Mesodermal cell (in vitro differentiated cells): ENCODE measurements at regions not wholly inside any gene's neighbourhood (a gene's known extent, or its start where the extent isn't known, plus 50 kb on each side); places are given as distances from the start of the nearest gene placed in this dataset.

Experiments used
- H3K27ac ChIP-seq: 2 replicates; pipeline ENCODE4 v1.7.0; 2013; ENCODE audit warnings: mild to moderate bottlenecking, low read depth, low read length, moderate library complexity; ENCODE audit not compliant: severe bottlenecking
- H3K36me3 ChIP-seq: 2 replicates; pipeline ENCODE4 v1.7.1; 2013; ENCODE audit warnings: mild to moderate bottlenecking, low read length, moderate library complexity; ENCODE audit not compliant: control insufficient read depth, insufficient read depth
- H3K4me1 ChIP-seq: one replicate; pipeline ENCODE4 v1.7.1; 2013; ENCODE audit warnings: mild to moderate bottlenecking, low read length; ENCODE audit not compliant: insufficient read depth, control insufficient read depth, poor library complexity, severe bottlenecking
- H3K4me3 ChIP-seq: 2 replicates; pipeline ENCODE4 v1.7.0; 2013; ENCODE audit warnings: low read length, control low read depth, mild to moderate bottlenecking; ENCODE audit not compliant: insufficient read depth, poor library complexity, severe bottlenecking; ENCODE audit errors: extremely low read depth
- H3K9me3 ChIP-seq: 2 replicates; pipeline ENCODE4 v1.7.1; 2013; ENCODE audit warnings: mild to moderate bottlenecking, low read length, moderate library complexity; ENCODE audit not compliant: control insufficient read depth
- WGBS, 2 experiments: methylation state at CpG; one replicate each; pipeline ENCODE4 v1.1.5; 2013; ENCODE audit warnings: missing lambda C conversion rate in 2 of 2; ENCODE audit not compliant: insufficient coverage in 2 of 2; 5-methylcytosine and 5-hydroxymethylcytosine counted together

DNA sequence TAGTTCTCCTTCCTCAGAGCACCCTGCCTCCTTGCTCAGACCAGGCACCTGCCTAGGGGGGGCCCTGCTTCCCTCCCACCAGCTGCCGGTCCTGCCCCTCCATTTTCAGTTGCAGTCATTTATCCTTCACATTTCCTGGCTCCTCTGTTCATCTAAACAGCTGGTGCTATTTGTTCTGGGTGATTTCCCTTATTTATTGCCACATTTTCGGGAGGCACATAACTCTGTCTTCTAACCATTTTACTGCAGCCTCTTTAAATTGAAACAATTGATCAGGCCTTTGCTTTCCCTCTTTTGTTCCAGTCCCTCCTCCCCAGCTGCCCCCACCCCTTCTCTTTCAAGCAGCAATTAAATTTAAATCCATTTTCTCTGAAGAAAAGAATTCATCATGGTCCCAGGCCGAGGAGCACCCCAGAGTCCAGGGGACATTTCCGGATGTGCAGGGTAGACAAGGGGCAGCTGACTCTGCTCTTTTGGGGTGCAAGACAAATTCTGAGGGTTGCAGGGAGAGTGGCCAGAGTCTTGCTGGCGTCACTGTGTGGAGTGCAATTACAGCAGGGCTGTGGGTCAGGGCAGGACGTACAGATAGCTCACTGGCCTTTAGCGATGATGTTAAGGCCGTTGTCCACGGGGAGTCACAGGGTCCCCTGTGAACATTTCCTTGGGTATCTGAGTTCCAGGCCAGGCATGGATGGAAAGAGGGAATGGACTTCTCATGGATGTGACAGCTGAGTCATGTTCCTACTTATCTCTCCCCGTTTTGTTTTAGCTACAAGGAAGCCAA is 476.4 kb downstream of the TBC1D22A start:
- Histone ChIP-seq H3K27ac (no peak overlapping the region), H3K9me3 (peaks cover 48% of the 10 kb centered on the region), H3K4me1 (no peaks in the 10 kb centered on the region), H3K36me3 (no peaks in the 10 kb centered on the region), H3K4me3 (no peak overlapping the region)
- WGBS, 2 experiments, result 69% methylated on average over 9 to 10 of the region's 10 CpGs

GRCh38 chr22:47237890-47238480 is 475.5 kb downstream of the TBC1D22A start:
- Histone ChIP-seq H3K9me3 (peaks cover 53% of the 10 kb centered on the region), H3K36me3 (no peaks in the 10 kb centered on the region), H3K4me1 (no peaks in the 10 kb centered on the region), H3K27ac (no peak overlapping the region), H3K4me3 (no peak overlapping the region)
- 59 to 61% methylated on average over 4 to 5 of the region's 7 CpGs for WGBS, 2 experiments

DNA sequence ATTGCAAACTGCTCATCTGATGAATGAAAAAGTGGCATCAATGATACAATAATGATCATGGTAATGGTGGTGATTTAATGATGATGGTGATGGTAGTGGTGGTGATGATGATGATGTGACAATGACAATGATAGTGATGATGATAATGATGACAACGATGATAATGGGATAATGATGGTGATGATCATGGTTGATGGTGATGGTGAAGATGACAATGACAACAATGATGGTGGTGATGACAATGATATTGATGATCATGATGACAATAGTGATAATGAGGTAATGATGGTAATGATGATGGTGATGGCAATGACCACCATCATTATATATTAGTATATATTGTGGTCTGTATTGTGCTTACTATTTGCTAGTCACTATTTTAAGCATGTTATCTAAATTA is 474.3 kb downstream of the TBC1D22A start:
- Histone ChIP-seq H3K4me3 (no peak overlapping the region), H3K27ac (no peak overlapping the region), H3K9me3 (peaks cover 59% of the 10 kb centered on the region), H3K36me3 (no peaks in the 10 kb centered on the region), H3K4me1 (no peaks in the 10 kb centered on the region)
- WGBS, 2 experiments, result 60 to 72% methylated on average over 1 of the region's 1 CpG

DNA sequence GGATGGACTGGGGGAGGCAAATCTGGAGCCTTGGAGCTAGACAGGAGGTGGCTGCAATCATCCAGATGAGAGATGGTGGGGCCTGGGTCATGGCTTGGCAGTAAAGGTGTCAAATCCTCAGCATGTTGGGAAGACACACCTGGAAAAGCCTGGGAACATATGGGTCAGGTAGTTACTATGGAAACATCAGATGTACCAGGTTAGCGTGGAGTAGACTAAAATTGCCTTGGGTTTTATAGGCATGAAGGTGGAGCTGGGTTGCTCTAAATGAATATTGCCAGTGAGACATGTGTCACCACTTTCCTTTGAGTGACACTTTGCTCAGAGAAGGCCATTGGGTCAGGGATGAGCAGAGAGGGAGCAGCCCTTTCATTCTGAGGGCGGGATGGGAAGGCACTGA is 473.7 kb downstream of the TBC1D22A start:
- H3K9me3 ChIP-seq, result peaks cover 63% of the 10 kb centered on the region
- no peaks in the 10 kb centered on the region for H3K36me3 ChIP-seq
- 10 to 53% methylated on average over 1 to 2 of the region's 2 CpGs for WGBS, 2 experiments
- H3K4me1 ChIP-seq, result no peaks in the 10 kb centered on the region
- no peak overlapping the region for H3K27ac ChIP-seq
- no peak overlapping the region for H3K4me3 ChIP-seq

GRCh38 chr22:47233316-47234243 is 471.1 kb downstream of the TBC1D22A start:
- WGBS, 2 experiments, result 70 to 75% methylated on average over 7 of the region's 9 CpGs
- Histone ChIP-seq H3K4me3 (no peak overlapping the region), H3K36me3 (no peaks in the 10 kb centered on the region), H3K27ac (no peak overlapping the region), H3K9me3 (peaks cover 51% of the 10 kb centered on the region), H3K4me1 (no peaks in the 10 kb centered on the region)

DNA sequence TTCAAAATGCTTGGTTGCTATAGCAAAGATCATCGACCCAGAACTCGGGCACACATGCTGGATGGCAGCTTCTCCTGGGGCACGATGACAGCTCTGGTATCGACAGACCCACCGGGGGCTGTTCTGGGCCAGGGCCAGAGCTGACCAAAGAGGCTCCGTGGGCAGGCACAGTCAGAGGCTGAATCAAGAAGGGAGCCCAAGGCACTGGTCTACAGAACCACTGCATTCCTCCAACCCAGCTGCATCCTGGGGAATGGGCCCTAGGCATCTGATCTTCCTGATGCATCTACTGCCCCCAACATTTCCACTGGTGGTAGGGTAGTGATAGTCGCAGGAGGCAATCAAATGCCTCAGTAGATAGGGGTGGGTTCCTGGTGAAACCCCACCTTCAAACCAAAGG is 470.3 kb downstream of the TBC1D22A start:
- Histone ChIP-seq H3K27ac (no peak overlapping the region), H3K9me3 (peaks cover 47% of the 10 kb centered on the region), H3K4me1 (no peaks in the 10 kb centered on the region), H3K4me3 (no peak overlapping the region), H3K36me3 (no peaks in the 10 kb centered on the region)
- 65 to 75% methylated on average over 6 of the region's 7 CpGs for WGBS, 2 experiments

GRCh38 chr22:47232197-47232596 is 469.7 kb downstream of the TBC1D22A start:
- 66 to 71% methylated on average over 4 of the region's 4 CpGs for WGBS, 2 experiments
- Histone ChIP-seq H3K4me1 (no peaks in the 10 kb centered on the region), H3K4me3 (no peak overlapping the region), H3K27ac (no peak overlapping the region), H3K36me3 (no peaks in the 10 kb centered on the region), H3K9me3 (peaks cover 43% of the 10 kb centered on the region)

- Histone ChIP-seq H3K4me1 (no peaks in the 10 kb centered on the region), H3K36me3 (no peaks in the 10 kb centered on the region), H3K4me3 (no peak overlapping the region), H3K9me3 (peaks cover 40% of the 10 kb centered on the region), H3K27ac (no peak overlapping the region)
- WGBS, 2 experiments, result 49 to 61% methylated on average over 4 to 5 of the region's 7 CpGs
Observed at GRCh38 chr22:47231759-47232158, 469.3 kb downstream of the TBC1D22A start.

DNA sequence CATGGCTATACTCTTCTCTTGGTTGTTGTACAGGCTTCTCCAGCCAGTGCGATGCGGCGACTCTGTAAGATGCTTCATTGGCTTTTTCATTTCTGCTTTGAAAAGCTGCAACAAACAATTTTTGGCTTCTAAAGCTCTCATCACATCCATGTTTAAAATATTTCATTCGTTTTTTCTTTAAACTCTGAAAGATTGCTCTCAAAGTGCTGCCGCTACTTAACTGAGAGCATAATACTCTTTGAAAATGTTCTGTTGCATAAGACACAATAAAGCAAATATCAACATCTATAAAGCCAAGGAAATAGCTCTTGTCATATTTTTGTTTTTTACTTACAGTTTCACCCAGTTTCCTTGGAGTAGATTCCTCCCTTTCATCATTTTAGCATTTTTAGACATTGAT is 468.3 kb downstream of the TBC1D22A start:
- no peaks in the 10 kb centered on the region for H3K36me3 ChIP-seq
- no peak overlapping the region for H3K4me3 ChIP-seq
- no peak overlapping the region for H3K27ac ChIP-seq
- peaks cover 33% of the 10 kb centered on the region for H3K9me3 ChIP-seq
- 60 to 78% methylated on average over 4 of the region's 5 CpGs for WGBS, 2 experiments
- H3K4me1 ChIP-seq, result no peaks in the 10 kb centered on the region

GRCh38 chr22:47230251-47230650 is 467.8 kb downstream of the TBC1D22A start:
- H3K36me3 ChIP-seq, result no peaks in the 10 kb centered on the region
- H3K27ac ChIP-seq, result no peak overlapping the region
- H3K4me1 ChIP-seq, result no peaks in the 10 kb centered on the region
- 70 to 87% methylated on average over 4 to 7 of the region's 7 CpGs for WGBS, 2 experiments
- no peak overlapping the region for H3K4me3 ChIP-seq
- peaks cover 32% of the 10 kb centered on the region for H3K9me3 ChIP-seq
